NCI-H146 treated with DMSO at 0.1 percent for 48 hours (cell line): ENCODE measurements at regions not wholly inside any gene's neighbourhood (a gene's known extent, or its start where the extent isn't known, plus 50 kb on each side); places are given as distances from the start of the nearest gene placed in this dataset.

ENCODE experiments used
- DNase-seq: peaks from one replicate; lab custom pipeline; 2025; ENCODE audit not compliant: unreplicated experiment; lab: John Stamatoyannopoulos, UW

DNA sequence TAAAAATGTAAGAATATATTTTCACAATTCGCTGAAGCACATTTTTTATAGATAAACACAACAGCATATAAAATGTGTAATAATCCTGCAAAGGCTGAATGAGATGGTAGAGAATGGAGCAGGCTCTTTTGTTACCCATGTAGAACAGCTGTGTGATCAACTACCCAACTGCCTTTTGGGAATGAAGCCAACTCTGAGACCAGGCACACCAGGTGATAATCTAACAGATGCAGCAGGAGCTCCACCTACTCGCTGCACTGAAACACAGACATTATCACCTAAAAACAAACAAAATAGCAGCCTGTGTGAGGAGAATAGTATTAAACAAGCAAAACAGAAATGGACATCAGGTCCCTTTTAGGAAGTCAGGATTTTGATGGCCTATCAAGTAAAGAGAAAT, 183.3 kb downstream of the CCDC59 start:
- DNase-seq = peak; percentile 84

DNA sequence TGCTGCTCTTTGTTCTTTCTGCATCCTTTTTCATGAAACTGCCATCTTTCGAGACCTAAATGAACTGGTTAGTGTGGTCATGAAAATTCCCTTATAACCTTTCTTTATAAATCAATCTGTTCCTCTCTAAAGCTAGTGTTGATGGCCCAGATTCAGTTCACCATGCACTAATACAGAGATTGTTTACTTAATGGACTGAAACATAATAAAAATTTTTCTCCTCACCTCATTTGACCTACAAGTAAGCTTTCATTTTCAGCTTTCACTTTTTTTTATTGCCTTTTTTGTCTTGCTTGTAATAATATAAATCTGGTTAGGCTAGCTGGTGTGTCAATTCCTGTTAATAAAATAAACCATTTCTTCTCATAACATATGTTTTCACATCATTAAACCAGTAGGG, 183.8 kb downstream of the CCDC59 start:
- peak; percentile 40 for DNase-seq

DNA sequence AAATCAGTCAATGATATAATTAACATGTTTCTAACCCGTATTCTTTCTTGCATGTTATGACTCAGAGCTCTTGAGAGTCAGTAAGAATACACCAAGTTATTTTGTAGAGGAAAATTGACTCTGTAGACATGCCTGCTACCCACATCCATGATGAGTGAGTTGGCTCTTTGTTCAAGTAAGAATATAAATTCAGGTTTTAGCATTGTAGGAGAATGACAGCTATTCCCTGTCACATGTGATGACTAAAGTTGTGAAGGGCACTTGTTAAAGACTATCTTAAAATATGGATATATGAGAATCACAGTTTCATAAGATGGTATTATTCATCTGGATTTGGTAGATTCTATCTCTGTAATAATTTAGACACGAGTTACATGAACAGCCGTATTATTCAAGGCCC, 209.1 kb downstream of the CCDC59 start:
- DNase-seq = no peak

DNA sequence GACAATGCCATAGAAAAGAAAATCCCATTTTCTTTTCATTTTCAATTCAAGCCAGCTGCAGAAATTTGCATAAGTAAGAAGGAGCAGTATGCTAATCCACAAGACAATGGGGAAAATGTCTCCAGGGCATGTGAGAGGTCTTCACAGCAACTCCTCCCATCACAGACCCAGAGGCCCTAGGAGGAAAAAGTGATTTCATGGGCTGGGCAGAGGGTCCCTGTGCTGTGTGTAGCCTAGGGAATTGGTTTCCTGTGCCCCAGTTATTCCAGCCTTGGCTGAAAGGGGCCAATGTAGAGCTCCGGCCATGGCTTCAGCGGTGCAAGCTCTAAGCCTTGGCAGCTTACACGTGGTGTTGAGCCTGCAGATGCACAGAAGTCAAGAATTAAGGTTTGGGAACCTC, 211.4 kb downstream of the CCDC59 start:
- no peak for DNase-seq

DNA sequence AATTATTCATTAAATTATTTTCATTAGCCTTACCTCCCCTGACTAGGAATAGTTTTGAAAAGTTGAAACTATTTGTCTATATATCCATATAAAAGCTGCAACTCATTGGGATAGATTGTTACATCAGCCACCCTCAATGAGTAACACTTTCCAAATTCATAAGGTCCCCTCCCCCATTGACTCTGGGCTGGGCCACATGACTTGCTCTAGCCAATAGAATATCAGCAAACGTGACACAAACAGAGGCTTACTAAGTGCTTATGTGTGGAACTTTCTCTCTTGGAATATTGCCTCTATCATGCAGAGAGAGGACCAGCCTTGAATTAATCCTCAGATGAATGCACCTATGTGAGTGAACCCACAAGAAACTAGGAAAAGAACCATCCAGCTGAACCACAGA, 213.7 kb downstream of the CCDC59 start:
- DNase-seq = no peak

DNA sequence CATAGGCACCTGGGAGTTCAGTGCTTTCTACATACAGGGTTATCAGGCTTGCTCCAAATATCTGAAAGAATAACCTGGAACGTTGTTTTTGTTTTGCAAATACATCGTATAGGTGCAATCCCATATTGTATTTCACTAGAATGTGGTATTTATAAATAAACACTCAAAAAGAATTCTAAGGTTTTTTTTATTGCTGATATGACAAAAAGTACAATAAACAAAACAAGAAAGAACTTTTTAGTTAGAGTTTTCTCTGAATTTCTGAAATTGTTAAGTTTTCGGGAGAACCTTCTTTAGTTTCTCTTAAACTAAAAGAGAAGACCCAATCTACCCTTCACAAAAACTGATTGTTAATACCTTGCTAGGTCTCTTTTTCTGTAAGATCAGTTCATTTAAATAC, 225.8 kb downstream of the CCDC59 start:
- no peak for DNase-seq

DNA sequence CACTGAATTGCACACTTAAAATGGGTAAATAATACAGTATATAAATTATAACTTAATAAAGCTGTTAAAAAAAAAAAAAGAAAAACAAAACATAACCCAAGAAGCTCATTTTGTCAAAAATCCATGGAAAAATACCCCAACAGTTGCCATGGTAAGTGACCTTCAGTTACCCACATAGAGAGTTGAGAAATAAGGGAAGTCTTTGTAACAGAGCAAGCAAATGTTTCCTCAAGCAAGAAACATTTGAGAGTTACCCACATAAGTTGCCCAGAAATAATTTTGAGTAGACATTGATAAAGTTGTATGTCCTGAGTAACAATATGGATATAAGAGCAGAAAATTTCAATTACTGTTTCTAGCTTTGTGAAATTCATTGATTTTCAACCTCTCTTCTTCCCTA, 227.4 kb downstream of the CCDC59 start:
- no peak for DNase-seq

DNA sequence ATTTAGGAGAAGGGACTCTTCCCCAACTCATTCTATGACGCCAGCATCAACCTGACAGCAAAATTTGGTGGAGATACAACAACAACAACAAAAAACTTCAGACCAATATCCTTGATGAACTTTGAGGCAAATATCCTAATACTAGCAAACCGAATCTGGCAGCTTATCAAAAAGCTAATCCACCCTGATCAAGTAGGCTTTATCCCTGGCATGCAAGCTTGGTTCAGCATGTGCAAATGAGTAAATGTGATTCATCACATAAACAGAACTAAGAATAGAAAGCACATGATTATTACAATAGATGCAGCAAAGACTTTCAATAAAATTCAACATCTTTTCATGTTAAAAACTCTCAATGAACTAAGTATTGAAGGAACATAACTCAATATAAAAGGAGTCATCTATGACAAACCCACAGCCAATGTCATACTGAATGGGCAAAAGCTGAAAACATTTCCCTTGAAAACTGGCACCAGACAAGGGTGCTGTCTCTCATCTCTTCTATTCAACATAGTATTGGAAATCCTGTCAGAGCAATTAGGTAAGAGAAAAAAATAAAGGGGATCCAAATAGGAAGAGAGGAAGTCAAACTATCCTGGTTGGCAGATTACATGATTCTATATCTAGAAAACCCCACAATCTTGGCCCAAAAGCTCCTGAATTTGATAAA, 233.3 kb downstream of the CCDC59 start:
- DNase-seq = no peak

DNA sequence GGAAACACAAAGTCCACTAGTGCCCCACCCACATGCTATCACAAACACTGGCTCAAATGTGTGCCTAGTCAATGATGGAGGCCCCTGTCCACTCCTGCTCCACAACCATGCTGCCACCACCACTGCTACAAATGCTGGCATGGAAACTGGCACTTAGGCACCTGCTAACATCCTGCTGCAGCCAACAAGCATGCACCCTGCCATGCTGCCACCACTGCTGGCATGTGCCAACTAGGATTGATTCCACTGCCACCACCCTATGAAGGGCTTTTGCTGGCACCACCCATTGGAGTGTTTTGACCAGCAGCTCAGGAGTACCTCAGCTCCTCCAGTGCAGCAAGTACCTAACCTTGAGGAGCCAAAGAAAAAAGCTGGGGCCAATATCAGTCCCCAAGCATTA, 236.6 kb downstream of the CCDC59 start:
- no peak for DNase-seq

DNA sequence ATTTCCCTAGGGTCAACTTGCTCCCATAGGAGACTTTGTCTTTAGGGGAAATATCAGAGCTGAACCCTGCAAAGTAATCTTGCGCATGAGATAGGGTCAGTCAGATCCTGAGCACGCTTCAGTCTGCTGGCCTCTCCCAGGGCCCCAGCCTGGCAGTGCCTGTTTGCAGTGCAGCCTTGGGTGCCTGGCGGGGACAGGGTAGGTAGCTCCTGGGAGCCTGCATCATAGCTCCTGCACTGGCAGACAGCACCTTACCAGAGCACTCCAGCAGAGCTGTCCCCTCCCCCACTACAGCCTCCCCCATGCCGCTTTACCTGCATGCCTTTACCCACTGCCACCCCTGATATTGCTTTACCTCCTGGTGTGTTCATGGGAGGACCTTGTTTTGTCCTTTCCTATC, 237.3 kb downstream of the CCDC59 start:
- no peak for DNase-seq

DNA sequence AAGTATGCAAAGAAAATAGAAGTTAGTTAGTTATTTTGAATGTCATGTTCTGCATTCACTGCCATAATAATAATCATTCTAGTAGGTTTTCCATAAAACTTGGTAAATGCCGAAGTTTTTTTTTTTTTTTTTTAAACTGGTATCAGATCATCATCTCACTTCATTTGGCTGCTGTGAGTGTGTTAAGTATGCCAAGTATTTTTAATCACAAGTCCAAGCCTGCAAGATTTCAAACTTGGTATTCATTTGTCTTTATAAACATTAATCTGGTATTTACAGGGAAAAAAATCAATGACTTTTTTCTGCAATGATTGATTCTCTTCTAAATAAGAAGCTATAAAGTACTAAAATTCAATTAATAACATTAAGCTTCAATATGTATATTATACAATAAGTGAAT, 248.9 kb downstream of the CCDC59 start:
- DNase-seq = no peak

DNA sequence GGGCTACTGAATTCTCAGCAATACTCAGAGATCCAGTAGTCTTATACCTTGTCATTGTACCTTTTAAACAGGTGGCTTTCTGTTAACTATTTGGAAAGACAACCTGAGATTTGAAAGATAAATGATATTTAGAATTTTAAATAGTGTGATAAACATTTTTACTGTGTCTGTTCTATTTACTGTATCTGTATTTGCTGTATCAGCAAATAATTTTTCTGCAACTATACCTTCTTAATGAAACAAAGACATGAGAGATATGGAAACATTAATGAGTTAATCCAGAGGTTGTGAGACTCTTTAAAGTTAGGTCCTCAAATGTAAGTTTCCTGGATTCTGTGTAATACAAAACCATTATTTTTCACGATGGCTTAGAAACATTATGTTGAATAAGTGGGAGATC, 249.6 kb downstream of the CCDC59 start:
- no peak for DNase-seq

DNA sequence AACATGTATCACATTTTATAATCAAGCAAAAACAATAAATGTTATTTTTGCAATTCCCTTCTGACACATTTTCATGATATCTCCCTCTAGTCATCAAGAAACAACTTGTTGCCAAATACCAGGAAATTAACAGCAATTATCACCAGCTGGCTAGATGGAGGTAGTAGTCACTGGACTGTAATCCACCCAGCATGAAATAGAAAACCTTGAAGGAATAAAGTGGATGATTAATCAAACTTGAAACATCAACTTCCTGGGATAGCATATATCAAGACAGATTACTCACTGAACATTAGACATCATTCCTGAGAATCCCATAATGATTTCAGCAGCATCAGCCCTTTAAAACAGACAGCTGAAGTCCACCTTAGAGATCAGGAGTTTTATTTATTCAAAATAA, 259.0 kb downstream of the CCDC59 start:
- no peak for DNase-seq

DNA sequence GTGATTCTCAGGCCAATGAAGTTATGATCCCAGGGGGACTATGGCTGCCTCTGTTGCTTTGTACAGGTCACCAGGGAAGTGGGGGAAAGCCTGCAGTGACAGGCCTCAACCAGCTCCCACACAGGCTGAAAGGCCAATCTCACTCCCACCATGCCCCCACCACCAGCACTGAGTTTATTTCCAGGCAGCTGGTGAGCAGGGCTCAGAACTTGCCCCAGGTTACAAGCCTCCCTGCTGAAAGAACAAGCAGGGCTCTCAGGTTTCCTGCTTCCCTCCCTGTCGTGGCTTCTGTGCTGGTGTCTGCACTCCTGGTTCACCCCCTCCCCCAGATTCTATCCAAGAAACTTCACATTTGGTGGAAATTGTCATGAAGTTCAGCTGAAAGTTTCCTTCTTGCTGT, 260.3 kb downstream of the CCDC59 start:
- DNase-seq = no peak

DNA sequence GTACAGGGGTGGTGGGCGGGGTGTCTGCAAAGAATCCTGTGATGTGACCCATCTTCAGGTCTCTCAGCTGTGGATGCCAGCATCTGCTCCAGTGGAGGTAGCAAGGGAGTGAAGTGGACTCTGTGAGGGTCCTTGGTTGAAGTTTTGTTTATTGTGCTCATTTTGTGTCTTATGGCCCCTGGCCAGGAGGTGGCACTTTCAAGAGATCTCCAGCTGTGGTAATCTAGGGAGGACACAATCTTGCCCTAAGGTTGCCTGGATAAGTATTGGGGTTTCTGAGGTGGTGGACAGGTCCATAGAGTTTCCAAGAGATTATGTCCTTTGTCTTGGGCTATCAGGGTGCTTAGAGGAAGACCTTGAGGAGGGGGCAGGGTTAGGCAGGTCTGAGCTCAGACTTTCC, 260.7 kb downstream of the CCDC59 start:
- no peak for DNase-seq

DNA sequence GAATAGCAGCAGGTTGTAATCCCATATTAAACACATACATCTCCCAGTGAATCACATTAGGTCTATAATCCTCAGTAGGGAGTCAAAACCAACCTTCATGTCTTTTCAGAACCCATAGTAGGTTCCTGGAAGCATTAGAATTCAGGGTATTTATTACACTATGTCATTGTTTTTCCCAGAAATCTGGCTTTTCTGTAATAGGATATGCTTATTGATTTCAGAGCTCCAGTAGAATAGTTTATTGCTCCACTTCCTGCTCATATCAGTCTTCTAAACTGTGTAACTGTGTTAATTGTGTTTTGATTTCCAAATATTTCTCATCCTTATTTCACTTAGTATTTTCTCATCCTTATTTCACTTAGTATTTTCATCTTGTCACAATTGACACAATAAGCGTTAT, 268.0 kb downstream of the CCDC59 start:
- peak; percentile 27 for DNase-seq

DNA sequence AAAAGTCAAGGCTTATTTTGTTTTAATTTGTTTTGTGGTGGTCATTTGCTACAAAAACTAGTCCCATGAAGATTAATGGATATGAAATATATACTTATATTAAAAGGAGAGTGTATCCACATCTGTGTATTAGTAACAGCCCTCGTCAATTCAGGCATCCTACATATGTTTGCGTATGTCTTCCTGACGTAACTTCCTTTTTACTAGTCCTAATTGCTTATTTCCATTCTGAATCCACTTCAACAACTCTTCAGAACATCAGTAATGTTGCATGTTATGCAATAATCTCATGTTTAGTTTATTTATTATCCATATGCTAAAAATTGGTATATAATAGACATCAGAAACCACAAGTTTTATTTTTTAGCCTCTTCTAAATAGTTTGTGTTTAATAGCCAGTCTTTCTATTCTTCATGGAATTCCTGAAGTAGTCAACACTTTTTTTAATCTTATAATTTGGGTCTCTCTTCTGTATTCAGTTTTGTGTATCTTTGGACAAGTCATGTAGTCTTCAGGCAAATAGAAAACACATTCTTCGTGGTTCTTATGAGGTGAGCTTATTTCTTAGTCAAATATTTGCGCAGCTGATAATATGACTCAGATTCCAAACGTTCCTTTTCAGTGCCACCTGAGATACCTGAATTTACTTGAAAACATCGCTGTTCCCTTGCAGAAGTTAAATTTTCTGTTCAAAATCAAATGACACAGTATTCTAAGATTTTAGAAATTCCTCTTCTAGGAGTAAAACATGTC, 268.6 kb downstream of the CCDC59 start:
- DNase-seq = peak; percentile 7

DNA sequence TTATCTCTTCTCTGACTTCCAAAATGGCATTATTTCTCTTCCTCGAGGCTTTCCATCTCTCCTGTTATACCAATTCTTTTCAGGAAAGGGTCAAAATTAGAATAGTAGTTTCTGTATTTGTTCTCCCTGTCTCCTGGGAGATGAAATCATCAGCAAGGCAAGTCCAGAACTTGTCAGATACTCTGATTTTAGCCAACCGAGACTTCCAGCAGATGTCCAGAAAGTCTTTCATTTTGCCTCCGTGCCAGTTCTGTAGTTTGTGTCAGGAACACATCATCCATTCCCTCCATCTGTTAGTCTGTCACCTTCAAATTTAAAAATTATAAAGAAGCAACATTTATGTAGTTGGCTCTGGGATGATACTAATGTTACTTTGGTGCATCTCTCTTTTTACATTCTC, 275.7 kb downstream of the CCDC59 start:
- no peak for DNase-seq

DNA sequence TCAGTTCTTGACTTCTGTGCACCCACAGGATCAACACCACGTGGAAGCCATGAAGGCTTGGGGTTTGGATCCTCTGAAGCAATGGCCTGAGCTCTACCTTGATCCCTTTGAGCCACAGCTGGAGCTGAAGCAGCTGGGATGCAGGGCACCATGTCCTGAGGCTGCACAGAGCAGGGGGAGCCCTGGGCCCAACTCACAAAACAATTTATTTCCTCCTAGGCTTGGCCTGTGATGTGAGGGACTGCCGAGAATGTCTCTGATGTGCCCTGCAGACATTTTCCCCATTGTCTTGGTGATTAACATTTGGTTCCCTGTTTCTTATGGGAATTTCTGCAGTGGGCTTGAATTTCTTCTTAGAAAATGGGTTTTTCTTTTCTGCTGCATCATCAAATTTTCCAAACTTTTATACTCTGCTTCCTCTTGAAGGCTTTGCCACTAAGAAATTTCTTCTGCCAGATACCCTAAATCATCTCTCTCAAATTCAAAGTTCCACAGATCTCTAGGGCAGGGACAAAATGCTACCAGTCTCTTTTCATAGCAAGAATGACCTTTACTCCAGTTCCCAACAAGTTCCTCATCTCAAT, 288.2 kb downstream of the CCDC59 start:
- DNase-seq = no peak

DNA sequence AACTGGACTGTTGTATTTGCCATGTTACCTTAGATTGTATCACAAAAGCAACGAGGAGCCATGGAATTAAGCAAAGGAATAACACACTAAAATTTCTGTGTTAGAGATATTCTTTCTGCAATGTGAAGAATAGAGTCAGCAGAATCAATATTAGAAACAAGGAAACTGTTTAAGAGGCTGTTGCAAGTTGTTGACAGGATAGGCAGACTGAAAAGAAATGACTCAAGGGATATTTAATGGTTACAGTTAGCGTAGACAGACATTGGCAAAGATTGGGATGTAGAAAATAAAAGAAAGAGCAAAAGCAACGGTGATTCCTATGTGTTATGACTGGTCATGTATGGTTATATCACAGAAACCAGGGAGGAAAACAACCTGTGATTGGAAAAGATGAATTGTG, 299.0 kb upstream of the PPFIA2 start:
- DNase-seq = no peak

DNA sequence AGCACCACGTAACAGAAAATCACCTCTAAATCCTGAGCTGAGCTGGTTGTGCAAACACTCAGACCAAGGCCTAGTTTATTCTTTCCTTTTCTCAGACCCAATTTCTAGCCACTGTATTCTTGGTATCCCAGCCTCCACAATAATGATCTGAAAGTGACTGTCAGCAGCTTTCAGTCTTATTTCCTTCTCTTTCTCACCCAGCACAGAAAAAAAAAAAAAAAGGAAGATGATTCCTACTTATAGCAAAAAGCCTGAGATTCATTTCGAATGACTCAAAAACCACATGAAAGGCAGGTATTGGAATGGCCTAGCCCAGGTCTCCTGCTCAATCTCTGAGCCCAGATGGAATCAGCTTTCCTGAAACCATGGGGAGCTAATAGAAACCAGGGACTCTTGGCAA, 298.6 kb upstream of the PPFIA2 start:
- DNase-seq = no peak

DNA sequence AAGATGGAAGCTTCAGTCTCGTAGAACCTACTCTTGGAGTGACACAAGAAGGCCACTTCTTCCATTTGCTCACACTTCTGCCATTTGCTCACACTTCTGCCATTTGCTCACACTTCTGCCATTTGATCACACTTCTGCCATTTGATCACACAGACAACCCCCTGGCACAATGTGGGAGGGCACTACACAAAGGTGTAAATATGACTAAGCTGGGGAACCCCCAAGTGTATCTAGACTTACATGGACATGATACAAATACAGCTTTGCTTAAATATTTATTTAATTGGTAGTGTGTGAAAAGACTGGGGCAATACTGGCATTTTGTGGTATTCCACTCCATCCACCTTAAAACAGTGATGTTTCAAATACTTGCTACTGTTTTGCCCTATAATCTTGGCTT, 296.2 kb upstream of the PPFIA2 start:
- DNase-seq = no peak

DNA sequence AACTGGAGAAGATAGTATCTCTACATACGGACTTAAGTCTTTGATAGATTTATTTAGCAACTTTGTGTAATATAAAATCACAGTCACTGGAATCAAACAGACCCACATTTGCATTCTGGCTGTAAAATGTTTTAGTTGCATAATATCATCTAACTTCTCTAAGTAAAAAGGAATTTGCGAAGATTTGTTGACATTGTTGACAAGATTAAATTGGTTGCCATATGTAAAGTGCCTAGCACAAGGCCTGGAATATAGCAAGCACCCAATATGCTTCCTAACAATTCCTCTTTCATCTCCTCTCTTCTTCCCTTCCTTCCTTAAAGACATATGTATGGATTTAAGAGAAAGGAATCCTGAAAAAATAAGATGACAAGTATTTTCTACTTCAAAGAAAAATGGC, 295.4 kb upstream of the PPFIA2 start:
- no peak for DNase-seq
